Effector CD4-positive, alpha-beta T cell (primary cell): ENCODE measurements at regions not wholly inside any gene's neighbourhood (a gene's known extent, or its start where the extent isn't known, plus 50 kb on each side); places are given as distances from the start of the nearest gene placed in this dataset.
"Not testable (repeated sequence)": the region's sequence is repeated elsewhere in the genome, so short reads cannot be mapped to it uniquely, and the experiment has no call there.

ENCODE experiments used
- DNase-seq: peaks from one replicate; pipeline ENCODE4 v3.0.0-alpha.2; 2020

DNA sequence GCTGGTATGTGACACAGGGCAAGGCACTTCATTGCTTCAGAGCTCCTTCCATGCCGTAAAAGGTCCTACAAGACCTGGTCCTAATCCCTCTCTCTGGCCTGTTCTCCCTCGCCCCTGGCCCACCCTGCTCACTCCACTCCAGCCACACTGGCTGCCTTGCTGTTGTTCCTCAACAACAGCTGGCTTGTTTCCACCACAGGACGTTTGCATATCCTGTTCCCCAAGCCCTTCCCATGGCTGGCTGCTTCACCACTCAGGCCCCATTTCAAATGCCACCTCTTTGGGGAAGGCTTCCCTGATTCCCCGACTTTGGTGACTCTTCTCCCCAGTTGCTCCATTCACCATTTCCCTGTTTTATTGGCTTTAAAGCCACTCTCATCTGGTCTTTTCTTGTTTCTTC, 129.1 kb upstream of the ALDH3B2 start:
- DNase-seq: not testable (repeated sequence)

DNA sequence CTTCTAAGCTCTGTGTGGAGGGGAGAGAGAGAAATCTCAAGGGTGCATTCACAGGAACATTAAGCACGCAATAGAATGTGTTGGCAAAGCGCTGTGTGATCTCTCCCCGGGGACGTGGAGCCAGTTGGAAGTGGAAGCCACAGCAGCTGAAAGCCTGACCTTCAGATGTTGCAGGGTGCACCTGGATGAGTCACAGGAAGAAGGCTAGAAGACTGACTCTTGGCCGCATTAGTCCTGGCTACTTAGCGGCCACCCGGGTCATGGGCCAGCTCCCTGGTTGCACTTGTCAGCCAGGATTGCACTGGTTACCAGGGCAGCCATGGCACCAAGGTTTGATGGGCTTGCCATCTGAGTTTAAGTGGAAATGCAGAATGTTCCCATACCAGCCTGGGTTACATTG, 128.6 kb upstream of the ALDH3B2 start:
- not testable (repeated sequence) for DNase-seq

DNA sequence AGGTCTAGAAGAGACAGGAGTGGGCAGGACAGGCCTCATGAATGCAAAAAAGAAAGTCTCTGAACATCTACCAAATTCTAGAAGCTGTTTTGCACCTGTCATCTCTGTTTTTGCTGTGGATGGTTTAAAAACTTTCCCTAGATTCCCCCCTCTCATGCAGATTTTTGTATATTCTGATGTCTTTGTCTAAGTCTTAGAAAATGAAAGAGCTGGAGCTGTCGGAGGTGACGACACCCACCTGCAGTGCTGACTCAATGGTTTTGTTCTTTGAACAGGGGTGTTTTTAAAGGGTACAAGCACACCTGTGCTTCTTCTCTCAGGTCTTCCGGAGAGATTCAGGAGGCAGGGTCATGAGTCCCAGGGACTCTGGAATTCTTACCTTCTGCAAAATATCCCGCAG, 128.2 kb upstream of the ALDH3B2 start:
- not testable (repeated sequence) for DNase-seq

DNA sequence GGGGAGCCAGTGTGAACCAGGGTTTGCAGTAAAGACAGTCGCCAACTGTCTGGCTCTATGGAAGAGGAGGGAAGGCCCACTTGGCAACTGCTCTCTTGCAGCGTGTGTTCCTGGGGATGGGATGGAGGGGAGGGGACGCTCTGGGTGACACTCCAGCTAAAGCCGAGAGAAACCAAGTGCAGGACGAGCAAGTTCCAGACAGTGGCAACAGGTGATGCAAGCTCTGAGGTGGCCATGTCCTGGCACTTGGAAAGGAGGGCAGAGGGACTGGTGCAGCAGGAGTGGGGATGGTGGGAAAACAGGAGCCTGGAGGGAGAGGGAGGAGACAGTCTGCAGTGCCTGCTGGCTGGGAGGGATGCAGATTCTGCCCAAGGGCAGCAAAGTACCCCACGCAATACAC, 127.0 kb upstream of the ALDH3B2 start:
- not testable (repeated sequence) for DNase-seq

DNA sequence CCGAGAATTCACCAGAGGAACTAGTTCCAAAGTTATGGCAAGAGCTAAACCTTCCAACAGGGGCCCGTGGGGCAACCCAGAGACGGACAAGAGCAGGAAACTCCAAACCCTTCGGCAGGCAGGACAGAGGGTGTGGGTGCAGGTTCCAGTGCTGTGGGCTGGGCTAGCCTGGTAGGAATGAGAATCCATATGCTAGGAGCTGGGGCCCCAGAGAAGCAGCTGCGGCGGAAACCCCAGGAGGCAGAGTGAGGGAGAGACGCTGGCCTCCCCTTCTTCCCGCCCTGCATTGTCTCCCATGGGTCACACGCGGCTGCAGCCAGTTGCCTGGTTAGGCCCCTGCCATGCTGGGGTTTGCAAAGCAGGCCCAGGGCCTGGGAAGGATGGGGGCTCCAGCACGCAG, 126.2 kb upstream of the ALDH3B2 start:
- DNase-seq: not testable (repeated sequence)

DNA sequence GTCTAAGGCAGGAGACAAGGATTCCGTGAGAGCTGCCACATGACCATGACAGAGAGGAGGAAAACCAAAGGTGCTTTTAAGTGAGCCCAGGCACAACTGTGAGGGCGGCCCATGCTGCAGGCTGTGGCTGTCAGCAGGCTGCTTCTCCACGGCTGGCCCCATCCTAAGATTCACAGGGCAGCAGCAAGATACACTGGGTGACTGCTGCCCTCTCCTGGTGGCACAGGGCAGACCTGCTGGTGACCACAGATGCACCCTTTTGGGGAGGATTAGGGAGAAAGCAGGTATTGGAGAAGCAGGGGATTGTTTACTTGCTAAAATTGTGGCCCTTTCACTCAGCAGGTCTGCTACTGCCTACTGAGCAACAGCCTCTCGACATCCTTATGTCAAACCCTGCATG, 125.4 kb upstream of the ALDH3B2 start:
- DNase-seq: not testable (repeated sequence)

DNA sequence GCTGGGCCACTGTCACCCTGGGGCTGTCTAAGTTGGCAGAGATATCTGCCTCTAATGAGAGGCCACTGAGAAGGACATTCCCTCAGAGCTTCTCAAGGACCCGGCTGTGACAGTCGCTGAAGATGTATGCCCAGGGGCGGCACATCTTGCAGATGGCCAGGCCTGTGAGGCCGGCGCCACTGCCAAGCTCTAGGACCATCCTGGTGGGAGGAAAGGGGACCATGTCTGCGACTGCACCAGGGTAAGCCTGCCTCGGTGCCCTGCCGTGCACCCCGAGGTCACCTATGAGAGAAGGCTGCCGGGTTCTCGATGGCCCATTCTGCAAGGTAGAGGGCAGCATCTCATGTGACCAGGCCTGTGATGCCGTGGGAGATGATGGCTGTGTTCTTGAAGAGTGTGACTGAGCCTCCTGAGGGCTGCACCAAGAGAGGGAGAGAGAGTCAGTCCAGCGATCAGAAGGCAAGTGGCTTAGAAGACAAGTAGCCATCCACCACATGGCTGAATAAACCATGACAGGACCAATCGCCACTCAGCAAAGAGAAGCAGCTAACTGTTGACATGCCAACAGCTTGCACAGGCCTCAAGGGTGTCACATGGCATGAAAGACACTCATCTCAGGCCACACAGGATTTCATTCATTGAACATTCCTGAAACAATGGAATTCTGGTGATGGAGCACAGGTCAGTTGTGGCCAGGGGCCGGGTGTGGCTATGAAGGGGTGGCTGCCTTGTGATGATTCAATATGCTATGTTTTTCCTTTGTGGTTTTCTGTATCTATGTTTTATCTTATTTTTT, 123.5 kb upstream of the ALDH3B2 start:
- not testable (repeated sequence) for DNase-seq

DNA sequence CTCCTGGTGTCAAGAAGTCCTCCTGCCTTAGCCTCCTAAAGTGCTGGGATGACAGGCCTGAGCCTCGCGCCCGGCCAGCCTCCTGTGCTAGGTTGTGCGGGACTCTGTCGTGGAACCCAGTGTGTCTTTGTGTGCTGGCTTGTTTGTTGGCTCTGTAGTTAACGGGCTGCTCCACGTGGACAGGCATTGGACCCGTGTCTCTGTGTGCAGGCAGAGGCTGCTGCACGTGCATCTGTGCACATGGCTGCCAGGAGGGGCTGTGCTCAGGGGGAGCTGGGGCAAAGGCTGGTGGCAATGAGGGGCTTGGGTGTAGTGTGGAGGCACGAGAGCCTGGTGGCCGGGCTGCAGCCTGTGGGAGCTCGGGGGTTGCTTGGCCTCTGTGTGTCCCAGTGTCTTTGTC, 121.3 kb upstream of the ALDH3B2 start:
- DNase-seq: no peak

DNA sequence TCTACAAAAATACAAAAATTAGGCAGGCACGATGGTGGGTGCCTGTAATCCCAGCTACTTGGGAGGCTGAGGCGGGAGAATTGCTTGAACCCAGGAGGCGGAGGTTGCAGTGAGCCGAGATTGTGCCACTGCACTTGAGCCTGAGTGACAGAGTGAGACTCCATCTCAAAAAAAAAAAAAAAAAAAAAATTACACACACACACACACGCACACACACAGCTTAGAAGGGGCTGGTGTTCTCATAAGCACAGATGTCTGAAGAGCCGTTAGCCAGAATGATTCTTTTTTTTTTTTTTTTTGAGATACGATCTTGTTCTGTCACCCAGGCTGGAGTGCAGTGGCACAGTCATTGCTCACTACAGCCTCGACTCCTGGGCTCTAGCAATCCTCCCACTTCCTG, 119.3 kb upstream of the ALDH3B2 start:
- not testable (repeated sequence) for DNase-seq

DNA sequence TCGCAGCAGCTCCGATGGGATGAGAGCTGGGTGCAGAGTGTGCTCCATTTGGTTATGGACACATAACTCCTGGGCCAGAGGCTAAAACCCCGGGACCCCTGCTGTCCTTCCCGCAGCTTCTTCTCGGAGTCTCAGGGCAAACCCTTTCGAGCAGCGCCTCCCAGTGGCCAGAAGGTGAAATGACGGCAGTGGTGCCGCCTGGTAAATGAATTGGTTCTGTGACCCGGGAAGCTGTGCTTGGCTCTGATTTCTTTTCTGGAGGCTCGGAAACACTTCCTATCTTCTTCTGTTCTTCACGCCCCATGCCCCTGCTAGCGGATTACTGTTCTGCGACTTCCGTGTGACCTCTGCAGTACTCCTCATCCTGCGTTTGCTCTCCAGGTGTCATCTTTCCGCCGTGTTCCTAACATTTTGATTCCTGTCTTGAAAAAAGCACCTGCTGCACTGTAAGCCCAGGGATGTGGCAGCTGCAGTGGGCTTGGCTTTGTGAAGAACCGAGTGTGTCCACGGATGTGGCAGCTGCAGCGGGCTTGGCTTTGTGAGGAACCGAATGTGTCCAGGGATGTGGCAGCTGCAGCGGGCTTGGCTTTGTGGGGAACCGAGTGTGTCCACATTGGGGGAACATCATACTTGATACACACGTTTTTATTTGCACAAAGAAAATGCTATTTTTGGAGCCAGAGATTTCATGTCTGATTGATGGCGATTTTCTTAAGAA, 118.0 kb upstream of the ALDH3B2 start:
- DNase-seq: peak; percentile 14

DNA sequence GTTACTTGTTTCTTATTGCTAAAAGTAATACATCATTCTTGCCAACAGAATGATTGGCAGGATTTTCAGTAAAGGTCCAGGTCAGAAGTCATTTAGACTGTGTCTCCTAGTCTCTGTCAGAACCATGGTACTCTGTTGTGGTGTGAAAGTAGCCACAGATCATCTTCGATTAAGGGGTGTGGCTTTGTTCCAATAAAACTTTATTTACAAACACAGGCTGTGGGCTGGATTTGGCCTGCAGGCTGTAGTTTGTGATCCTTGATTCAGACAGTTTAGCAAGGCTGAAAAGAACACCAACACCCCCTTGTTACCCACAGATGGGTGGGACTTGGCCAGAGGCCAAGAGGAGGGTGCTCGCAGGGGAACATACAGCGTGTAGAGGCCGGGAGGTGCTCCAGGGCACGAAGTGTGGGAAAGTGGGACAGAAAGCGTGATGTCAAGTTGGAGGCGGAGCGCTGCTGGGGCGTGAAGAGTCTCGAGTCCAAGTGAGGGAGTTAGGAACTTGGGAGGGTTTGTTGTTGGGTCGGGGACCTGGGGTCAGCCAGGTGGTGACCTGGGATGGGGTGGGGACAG, 117.3 kb upstream of the ALDH3B2 start:
- not testable (repeated sequence) for DNase-seq

DNA sequence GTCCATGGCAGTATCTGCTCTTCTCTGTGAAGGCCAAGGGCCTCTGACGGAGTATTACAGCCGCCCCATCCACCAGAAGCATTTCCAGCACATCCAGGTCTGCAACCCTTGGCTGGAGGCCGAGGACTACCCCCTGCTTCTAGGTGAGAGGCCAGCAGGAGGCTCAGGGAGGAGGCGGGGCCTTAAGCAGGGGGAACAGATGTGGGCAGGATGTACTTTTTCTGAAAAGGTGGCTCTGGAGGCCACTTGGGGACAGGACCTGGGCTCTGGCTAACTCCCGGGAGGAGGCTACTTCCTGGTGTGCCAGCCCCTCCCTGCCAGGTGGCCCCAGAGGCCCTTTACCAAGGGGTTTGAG, 113.9 kb upstream of the ALDH3B2 start:
- not testable (repeated sequence) for DNase-seq

DNA sequence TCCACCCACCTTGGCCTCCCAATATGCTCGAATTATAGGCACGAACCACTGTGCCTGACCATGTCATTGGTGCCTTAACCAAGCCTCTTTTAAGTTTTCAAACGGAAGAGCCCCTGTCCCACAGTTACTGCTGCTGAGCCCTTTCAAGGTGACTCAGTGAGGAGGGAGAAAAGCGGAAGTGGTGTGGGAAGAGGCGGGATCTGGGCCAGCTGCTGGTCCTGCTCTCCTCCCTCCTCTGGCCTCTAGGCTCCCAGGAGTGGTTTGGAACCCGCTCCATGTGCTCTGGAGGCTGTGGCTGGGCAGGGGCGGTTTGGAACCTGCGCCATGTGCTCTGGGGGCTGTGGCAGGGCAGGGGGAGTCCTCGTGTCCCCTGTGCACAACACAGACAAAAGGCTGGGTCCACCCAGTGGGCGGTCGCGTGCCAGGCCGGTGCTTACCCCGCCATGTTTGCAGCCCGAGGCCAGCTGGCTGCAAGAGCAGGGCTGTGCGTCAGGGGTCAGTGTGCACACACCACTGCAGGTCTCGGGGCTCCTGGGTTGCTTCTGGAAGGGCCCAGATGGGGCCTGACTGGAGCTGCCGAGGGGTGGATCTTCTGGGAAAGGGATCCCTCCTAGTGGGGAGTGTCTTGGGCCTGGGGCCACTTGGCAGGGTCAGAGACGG, 113.4 kb upstream of the ALDH3B2 start:
- DNase-seq: not testable (repeated sequence)

DNA sequence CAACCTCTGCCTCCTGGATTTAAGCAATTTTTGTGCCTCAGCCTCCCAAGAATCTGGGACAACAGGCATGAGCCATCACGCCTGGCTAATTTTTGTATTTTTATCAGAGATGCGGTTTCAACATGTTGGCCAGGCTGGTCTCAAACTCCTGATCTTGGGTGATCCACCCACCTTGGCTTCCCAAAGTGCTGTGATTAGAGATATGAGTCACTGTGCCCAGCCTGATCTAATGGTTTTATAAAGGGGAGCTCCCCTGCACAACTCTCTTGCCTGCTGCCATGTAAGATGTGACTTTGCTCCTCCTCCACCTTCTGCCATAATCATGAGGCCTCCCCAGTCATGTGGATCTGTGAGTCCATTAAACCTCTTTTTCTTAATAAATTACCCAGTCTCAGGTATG, 107.5 kb upstream of the ALDH3B2 start:
- not testable (repeated sequence) for DNase-seq

DNA sequence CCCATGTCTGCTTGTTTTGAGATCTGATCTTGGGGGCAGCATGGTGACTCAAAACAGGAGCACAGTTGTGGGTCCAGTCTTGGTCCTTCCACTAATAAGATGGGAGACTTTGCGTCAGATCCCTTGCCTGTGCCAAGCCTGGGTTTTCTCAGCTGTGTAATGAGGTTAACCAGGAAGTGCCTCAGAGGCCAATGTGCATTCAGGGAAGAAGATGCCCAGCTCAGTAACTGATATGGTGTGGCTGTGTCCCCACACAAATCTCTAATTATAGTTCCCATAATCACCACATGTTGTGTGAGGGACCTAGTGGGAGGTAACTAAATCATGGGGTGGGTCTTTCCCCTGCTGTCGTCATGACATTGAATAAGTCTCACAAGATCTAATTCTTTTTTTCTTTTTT, 107.1 kb upstream of the ALDH3B2 start:
- DNase-seq: not testable (repeated sequence)

DNA sequence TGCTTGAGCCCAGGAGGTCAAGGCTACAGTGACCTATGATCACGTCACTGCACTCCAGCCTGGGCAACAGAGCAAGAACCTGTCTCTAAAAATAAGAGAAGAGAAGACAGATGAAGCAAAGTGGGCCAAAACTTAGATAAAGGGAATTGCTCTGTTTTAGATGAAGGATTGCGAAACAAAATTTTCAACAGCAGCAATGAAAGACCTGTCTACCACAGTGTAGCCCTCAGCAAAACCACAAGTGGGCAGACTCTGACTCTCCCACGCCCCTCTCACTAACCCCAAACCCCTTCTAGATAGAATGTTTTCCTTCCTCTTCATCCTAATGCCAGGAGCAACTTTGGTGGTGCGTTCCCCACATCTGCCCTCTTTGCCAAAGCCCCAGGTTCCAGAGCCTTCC, 105.6 kb upstream of the ALDH3B2 start:
- no peak for DNase-seq

DNA sequence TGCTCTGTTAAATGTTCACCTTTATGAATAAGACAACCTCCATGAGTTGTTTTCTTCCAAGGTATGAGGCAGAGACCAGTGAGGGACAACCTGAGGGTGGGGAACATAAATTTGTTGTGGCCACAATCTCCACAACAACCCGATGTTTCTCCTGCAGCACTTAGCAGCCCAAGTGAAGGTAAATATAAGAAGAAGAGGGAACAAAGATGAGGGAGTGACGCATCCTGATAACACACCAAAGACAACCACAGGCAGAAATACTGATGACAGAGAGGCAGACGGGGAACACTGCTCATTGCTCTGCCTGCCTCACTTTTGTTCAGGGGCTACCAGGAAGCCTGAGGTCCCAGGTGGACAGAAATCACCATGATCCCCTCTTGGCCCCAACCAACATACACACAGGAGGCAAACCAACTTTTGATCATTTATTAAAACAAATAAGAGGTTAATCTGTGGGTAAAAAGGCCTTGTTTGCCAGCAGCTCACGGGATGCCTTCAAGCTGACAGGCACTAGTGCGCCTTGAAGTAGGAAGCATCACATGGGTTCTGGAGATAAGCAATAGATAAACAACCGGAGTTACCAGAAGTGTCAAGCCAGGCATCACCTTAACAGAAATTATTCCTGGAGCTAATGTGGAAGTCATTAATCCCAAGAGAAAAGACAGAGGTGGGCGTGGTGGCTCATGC, 104.9 kb upstream of the ALDH3B2 start:
- not testable (repeated sequence) for DNase-seq

DNA sequence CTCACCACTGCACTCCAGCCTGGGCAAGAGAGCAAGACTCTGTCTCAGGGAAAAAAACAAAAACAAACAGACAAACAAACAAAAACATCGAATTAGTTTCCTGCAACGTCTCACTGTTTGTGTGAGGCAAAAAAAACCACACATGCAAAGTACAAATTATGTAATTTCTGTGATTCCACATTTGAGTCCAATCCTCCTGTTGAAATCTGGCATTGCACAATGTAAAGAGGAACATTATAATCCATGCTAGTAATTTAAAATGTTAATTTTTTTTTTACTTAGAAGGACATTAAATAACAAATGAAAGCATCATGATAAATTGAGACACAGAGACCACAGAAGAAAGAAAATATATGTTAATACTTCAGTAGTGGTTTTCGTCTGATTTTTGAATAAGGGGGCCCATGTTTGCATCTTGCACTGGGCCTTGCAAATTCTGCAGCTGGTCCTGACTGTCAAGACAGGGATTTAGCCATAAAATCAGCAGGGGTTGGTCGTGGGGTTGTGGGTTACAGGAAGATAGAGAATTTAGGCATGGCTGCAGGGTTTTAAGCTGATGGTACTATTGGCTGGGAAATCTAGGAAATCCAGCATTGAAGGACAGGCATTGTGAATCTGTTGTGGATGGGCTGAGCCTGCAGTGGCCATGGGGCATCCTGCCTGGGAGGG, 102.6 kb upstream of the ALDH3B2 start:
- no peak for DNase-seq

DNA sequence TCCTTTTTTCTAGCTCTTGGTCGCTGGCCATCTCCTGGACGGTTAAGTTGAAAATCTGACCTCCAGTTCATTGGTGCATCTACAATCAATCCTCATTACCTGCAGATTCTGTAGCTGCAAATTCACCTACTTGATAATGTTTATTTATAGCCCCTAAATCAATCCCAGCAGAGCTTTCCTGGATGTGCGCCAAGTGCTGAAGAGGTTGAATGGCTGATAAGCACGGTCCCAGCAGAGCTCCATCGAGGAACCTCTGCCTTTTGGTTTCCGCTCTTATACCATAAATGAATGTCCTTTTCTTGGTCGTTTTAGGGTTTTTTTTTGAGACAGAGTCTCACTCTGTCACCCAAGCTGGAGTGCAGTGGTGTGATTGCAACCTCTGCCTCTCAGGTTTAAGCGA, 99.8 kb upstream of the ALDH3B2 start:
- DNase-seq: not testable (repeated sequence)

DNA sequence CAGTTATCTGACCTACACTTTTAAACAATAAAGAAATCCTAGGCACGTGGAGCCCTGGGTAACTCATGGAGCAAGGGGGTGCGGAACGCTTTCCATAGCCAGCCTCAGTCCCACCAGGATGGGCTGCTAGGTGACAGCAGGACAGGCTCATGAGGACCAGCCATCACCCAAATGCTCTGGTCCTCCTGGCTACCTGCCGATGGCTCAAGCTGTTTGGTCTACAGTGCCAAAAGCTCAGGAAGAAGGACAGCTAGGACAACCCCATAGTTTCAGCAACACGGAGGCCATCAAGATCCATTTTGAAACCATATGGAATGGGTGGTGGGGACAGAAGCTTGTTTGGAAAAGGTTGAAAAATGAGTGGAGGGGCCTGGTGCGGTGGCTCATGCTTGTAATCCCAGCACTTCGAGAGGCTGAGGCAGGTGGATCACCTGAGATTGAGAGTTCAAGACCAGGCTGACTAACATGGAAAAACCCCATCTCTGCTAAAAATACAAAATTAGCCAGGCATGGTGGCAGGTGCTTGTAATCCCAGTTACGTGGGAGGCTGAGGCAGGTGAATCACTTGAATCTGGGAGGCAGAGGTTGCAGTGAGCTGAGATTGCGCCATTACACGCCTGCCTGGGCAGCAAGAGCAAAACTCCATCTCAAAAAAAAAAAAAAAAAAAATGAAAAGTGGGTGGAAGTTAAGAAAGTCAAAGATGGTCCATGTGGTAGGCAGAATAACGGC, 93.7 kb upstream of the ALDH3B2 start:
- DNase-seq: not testable (repeated sequence)

DNA sequence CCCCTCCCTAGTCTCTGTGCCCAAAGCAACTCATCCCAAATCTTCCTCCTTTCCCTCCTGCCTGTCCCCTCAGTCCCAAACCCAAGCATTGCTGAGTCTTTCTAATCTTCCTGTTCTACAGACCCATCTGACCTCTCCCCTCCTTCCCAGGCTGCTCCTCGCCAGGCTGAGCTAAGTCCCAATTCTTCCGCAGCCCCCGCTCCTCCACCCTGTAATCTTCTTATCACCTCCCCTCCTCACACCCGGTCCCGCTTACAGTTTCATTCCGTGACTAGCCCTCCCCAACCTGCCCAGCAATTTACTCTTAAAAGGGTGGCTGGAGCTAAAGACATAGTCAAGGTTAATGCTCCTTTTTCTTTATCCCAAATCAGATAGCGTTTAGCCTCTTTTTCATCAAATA, 86.8 kb upstream of the ALDH3B2 start:
- not testable (repeated sequence) for DNase-seq
